Inferior parietal cortex (tissue), 1 donor: ENCODE measurements at regions not wholly inside any gene's neighbourhood (a gene's known extent, or its start where the extent isn't known, plus 50 kb on each side); places are given as distances from the start of the nearest gene placed in this dataset.

ENCODE experiments used
- DNase-seq: peaks from one replicate; pipeline ENCODE4 v3.0.0-alpha.2; 2016; ENCODE audit errors: extremely low spot score

- DNase-seq = no peak
These were observed 677.5 kb upstream of the TSPY4 start for GRCh38 chrY:8659721-8660120.

DNA sequence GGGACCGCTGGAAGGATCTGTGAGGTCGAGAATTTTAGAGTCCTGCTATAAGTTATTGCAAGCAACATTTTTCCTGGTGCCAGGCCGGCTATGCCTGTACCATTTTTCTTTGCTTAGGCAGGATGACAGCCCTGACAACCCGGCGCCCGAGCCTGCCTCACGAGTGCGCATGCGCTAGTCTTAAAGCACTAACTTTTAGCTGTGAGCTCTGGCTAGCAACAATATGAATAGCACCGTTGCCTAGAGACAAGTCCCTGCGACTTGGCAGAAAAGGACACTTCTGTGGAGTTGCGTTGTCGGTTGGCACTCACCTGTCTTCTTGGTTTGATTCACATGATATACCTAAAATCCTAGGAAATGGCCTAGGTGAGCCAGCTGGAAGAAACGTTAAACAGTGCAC lies 663.4 kb upstream of the TSPY4 start:
- DNase-seq = peak; percentile 15

DNA sequence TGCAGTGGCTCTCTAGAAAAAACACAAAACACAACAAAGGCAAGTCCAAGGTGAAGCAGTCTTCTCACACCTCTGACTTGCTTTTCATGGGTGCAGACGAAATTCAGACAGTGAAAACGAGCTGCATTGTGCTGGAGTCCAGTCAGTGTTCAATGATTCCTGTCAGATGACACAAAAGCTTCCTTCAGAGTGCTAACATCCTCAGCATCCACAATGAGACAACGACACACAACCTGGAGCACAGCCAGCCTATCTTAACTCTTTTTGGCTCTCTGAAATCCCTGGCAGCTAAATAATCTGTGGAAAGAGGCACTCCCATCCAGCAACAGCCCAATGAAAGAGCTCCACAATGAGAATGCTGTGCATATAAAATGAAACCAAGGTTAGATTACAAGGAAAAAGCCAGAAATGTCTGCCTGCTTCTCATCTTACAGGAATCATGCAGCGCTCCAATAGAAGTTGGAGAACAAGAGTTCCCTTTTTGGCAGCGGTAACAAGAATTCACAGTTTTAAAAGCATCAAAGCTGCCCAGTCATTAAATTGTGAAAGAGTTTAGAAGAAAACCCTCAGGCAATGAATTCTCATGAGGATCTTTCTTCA lies 659.8 kb upstream of the TSPY4 start:
- DNase-seq = peak; percentile 8

DNA sequence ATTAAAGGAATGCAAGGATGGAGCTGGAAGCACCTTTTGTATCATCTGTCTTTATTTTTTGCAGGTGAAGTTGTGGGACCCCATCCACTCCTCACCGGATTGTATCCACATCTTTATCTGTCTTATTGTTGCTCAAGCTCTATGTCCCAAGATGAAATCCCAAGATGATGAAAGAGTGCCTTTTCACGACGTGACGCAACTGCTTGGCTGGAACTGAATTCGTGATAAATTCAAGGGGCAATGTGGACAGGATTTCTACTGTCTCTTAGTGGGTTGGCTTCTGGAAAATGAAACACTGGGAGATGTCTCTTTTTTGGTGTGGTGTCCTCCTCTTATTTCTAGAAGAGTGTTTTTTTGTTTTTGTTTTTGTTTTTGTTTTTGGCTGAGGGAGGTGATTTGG lies 650.1 kb upstream of the TSPY4 start:
- no peak for DNase-seq

GRCh38 chrY:8690901-8691685 lies 646.2 kb upstream of the TSPY4 start:
- no peak for DNase-seq

DNA sequence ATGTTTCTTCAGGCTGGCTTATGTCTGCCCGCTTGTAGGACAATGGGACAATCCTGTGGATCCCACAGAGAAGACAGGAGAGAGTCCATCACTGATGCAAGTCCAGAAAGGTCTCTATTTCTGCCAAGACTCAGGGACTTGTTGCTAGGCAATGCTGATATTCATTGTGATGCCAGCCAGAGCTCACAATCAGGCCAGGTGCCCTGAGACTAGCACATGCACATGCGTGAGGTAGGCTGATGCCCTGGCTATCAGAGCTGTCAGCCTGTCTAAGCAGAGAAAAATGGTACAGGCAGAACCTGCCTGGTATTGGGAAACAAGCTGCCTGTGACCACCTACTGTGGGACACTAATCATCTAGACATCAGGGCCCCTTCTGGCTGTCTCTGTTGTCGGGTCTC lies 638.7 kb upstream of the TSPY4 start:
- no peak for DNase-seq

DNA sequence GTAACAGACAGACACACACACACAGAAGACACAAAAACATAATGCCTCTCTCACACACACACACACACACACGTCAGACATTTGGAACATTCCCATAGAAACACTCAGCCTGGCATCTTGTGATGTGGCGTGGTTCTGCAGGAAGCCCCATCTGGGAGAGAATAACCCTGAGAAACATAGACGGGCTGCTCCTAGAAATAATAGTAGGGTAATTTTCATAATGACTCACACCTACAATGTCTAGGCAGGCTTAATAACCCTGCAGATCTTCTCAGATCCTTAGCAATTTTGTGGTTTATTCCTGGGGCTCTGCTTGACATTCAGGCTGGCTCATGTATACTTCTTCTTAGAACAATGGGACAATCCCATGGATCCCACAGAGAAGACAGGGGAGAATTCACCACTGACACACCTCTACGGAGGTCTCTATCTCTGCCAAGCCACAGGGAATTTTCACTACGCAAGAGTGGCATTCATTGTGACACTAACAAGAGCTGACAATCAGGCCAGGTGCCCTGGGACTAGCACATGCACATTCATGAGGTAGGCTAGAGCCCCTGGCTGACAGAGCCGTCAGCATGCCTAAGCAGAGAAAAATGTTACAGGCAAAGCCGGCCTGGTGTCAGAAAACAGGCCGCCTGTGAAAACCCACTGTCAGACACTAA lies 631.5 kb upstream of the TSPY4 start:
- no peak for DNase-seq

DNA sequence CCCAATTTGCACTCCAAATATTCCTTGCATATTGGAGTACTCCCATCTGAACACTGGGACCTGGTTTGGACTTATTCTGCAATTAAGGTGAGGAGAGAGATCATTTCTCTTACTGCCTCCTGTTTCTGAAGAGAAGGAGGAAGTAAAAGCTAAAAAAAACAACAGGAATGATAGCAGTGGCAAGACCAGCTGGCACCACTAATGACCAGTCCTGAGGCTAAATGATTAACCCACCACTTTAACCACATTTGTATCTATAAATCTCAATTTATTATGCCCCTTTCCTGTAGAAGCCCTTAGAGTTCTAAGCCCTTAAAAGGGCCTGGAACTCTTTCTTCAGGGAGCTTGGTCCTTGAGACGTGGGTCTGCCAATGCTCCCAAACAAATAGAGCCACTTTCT lies 625.0 kb upstream of the TSPY4 start:
- DNase-seq = no peak

GRCh38 chrY:8715226-8715625 lies 622.0 kb upstream of the TSPY4 start:
- no peak for DNase-seq

DNA sequence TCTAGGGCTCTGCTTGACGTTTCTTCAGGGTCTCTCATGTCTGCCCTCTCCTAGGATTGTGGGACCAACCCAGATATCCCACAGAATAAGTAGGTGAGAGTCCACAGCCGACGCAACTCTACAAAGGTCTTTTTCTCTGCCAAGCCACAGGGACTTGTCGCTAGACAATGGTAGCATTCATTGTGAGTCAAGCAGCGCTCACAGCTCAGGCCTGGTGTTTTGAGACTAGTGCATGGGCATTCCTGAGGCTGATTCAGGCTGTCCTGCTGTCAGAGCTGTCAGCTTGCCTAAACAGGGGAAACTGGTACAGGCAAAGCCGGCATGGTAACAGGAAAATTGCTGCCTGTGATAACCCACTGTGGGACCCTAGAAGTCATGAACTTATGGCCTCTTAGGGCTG lies 610.6 kb upstream of the TSPY4 start:
- peak; percentile 1 for DNase-seq

GRCh38 chrY:8729971-8730370 lies 607.3 kb upstream of the TSPY4 start:
- no peak for DNase-seq

DNA sequence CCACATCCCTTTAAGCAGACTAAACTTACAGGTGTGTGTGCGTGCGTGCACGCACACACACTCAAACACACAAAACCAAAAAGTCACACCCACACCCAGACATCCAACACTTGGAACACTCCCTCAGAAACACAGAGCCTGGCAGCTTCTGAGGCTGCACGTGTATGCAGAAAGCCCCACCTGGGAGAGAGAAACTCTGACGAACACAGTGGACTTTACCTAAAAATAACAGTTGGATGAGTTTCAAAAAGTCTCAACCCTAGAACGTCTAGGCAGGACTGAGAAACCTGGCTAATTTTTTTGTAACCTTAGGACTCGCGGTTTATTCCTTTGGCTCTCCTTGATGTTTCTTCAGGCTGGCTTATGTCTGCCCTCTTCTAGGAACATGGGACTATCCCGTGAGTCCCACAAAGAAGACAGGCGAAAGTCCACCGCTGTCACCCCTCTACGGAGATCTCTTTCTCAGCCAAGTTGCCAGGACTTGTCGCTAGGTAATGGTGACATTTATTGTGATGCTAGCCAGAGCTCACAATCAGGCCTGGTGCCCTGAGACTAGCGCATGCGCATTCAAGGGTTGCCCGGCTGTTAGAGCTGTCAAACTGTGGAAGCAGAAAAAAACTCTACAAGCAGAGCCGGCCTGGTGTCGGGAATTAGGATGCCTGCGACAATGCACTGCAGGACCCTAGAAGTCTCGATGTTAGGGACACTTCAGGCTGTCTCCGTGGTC lies 595.8 kb upstream of the TSPY4 start:
- no peak for DNase-seq

DNA sequence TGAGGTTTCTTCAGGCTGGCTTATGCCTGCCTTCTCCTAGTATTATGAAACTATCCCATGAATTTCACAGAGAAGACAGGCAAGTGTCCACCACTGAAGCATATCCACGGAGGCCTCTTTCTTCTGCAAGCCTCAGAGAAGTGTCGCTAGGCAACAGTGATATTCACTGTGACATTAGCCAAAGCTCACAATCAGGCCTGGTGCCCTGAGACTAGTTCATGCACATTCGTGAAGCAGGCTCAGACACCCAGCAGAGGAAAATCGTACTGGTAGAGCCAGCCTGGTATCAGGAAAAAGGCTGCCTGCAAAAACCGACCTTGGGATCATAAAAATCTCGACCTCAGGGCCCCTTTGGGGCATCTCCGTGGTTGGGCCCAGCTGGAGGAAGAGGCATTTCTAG lies 573.1 kb upstream of the TSPY4 start:
- no peak for DNase-seq

GRCh38 chrY:8781184-8781890 lies 555.9 kb upstream of the TSPY4 start:
- no peak for DNase-seq

GRCh38 chrY:8794561-8794960 lies 542.7 kb upstream of the TSPY4 start:
- no peak for DNase-seq

DNA sequence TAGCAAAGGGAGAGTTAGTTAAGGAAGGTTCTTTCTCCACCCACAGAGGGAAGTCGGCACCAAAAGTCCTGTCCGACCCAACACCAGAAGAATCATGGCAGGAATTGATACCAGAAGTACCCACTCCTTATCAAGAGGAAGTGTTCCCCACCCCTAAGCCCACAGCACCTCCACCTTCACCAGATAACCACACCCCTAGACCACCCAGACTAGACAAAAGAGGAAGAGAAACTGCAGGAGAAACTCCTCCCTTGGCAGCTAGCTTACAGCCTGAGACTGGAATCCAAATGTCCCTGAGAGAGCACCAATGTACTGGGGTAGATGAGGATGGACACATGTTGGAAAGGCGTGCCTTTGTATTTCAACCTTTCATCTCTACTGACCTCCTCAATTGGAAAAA lies 532.9 kb upstream of the TSPY4 start:
- no peak for DNase-seq

DNA sequence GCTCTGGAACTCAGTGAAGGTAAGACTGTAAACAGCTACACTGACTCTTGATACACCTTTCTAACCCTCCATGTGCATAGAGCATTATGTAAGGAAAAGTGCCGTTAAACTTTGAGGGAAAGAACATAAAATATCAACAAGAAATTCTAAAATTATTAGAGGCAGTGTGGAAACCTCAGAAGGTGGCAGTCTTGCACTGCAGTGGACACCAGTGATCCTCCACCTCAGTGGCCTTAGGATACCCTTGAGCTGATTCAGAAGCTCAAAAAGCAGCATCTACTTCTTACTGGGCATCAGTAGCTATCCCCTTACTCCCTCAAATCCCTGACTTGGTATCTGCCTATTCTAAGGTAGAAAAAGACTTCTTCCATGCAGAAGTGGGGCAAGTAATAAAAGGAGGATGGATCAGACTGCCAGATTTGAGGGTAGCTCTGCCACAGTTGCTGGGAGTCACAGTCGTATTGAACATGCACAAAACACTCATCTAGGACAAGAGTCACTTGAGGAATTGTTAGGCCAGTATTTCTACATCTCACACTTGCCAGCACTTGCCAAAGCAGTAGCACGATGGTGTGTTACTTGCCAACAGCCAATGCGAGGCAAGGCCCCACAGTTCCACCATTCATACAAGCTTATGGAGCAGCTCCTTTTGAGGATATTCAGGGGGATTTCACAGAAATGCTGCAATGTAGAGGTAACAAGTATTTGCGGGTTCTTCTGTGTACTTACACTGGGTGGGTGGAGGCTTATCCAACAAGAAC lies 529.4 kb upstream of the TSPY4 start:
- DNase-seq = peak; percentile 1

- peak; percentile 1 for DNase-seq
These were observed 528.7 kb upstream of the TSPY4 start for GRCh38 chrY:8808611-8809010.

GRCh38 chrY:8809076-8809475 lies 528.2 kb upstream of the TSPY4 start:
- no peak for DNase-seq

GRCh38 chrY:8814143-8814542 lies 523.1 kb upstream of the TSPY4 start:
- no peak for DNase-seq

DNA sequence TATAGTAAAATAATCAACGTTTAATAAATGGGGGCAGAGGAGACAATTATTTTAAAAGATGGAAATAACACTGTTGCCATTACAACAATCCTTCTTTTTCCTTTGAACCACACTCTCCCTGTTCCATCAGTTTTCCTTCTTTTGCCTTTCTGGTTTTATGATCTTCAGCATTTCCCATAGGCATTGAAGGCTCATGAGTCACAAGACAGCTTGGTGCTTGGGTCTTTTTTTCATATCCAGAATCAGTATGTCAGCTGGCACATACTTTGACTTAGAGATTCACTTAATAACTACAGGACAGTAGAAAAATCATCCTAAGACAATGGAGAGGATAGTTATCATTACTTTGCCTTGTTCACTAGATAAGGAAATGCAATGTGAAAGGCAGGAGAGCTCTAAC lies 521.6 kb upstream of the TSPY4 start:
- DNase-seq = no peak
